Ovary (tissue), 7 donors: ENCODE measurements at regions not wholly inside any gene's neighbourhood (a gene's known extent, or its start where the extent isn't known, plus 50 kb on each side); places are given as distances from the start of the nearest gene placed in this dataset.

Experiments used
- DNase-seq, 5 donors: peaks; one replicate each; pipeline ENCODE4 v3.0.0-alpha.2; 2019 to 2020
- H3K27ac ChIP-seq, 2 donors: fragments of 200-600 bp; one replicate each; pipeline versions ENCODE4 v1.5.1 to v1.8.0; 2019 to 2022
- H3K27me3 ChIP-seq: fragments of 200-600 bp; one replicate; pipeline ENCODE4 v1.8.0; 2022
- H3K36me3 ChIP-seq: fragments of 200-600 bp; sonication (generic); one replicate; pipeline ENCODE4 v1.5.1; 2019
- H3K4me1 ChIP-seq: one replicate; pipeline ENCODE4 v1.8.1; 2013; ENCODE audit warnings: mild to moderate bottlenecking, moderate library complexity; ENCODE audit not compliant: insufficient read depth
- H3K4me3 ChIP-seq: fragments of 200-600 bp; sonication (generic); one replicate; pipeline ENCODE4 v1.5.1; 2017
- H3K9me3 ChIP-seq, 2 donors: fragments of 200-600 bp in 1 of 2; sonication (generic) in 1 of 2; one replicate each; pipeline versions ENCODE4 v1.5.1 to v1.8.1; 2013 to 2019; ENCODE audit warnings: mild to moderate bottlenecking in 1 of 2, moderate library complexity in 1 of 2
- CTCF ChIP-seq, 3 donors: fragments of 450-650 bp in 2 of 3; fragments of 200-600 bp in 1 of 3; IDR thresholded peaks; one replicate each; pipeline versions ENCODE4 v1.5.1 to v1.8.0; 2016 to 2022; ENCODE audit warnings: antibody characterized with exemption in 3 of 3, mild to moderate bottlenecking in 1 of 3
- EP300 ChIP-seq: sonication (generic); formaldehyde crosslinking; IDR thresholded peaks from one replicate; pipeline ENCODE4 v1.6.1; 2017; ENCODE audit warnings: antibody characterized with exemption
- POLR2A ChIP-seq: fragments of 450-650 bp; IDR thresholded peaks from one replicate; pipeline ENCODE4 v1.6.1; 2017; ENCODE audit warnings: antibody characterized with exemption, mild to moderate bottlenecking, moderate library complexity
- WGBS, 3 donors: extraction: QIAGEN DNeasy Blood & Tissue Kit in 1 of 3; methylation state at CpG; one replicate each; pipeline versions ENCODE4 v1.1.5 to v1.1.7; 2013 to 2017; 5-methylcytosine and 5-hydroxymethylcytosine counted together
- intact Hi-C, 4 donors: fragments of 100-400 bp; cut with DNase I; formaldehyde crosslinking; loops; one replicate each; pipeline versions ENCODE4 v1.11.0 to v1.15.1; 2022 to 2023
- donor health status: DM: no; HTN: no; CAD: no; lungs with moderate emphysema.
- donor health status: DM: no; HTN: no; CAD: no.
- donor health status: Bipolar disorder and iron deficiency.
- donor health status: DM: no; HTN: no; CAD: no.
- donor health status: DM: yes; HTN: yes; CAD: no.

GRCh38 chr4:81746773-81747172 is 275.1 kb upstream of the RASGEF1B start:
- intact Hi-C loops, result no loop called here
- WGBS, 3 donors, result 90 to 97% (median 91%) methylated on average over 1 of the region's 1 CpG
- Histone ChIP-seq H3K4me1 (no peaks in the 10 kb centered on the region), H3K27ac (no peak overlapping the region), H3K36me3 (no peaks in the 10 kb centered on the region), H3K9me3 (no peaks in the 10 kb centered on the region), H3K4me3 (no peak overlapping the region), H3K27me3 (no peaks in the 10 kb centered on the region)
- no peak for DNase-seq
- TF ChIP-seq POLR2A (no peak), EP300 (no peak), CTCF (IDR thresholded peaks at IDR 0.05) (no peak)

GRCh38 chr4:81746071-81746470 is 274.4 kb upstream of the RASGEF1B start:
- no peaks in the 10 kb centered on the region for H3K36me3 ChIP-seq
- intact Hi-C loops, result no loop called here
- H3K27me3 ChIP-seq, result no peaks in the 10 kb centered on the region
- no peaks in the 10 kb centered on the region for H3K9me3 ChIP-seq
- WGBS, 3 donors, result 70 to 89% (median 79%) methylated on average over 2 of the region's 2 CpGs
- H3K27ac ChIP-seq, result no peak overlapping the region
- H3K4me3 ChIP-seq, result no peak overlapping the region
- TF ChIP-seq CTCF (IDR thresholded peaks at IDR 0.05) (no peak), POLR2A (no peak), EP300 (no peak)
- no peaks in the 10 kb centered on the region for H3K4me1 ChIP-seq
- no peak for DNase-seq

GRCh38 chr4:81745050-81745449 is 273.3 kb upstream of the RASGEF1B start:
- intact Hi-C loops, result no loop called here
- Histone ChIP-seq H3K36me3 (no peaks in the 10 kb centered on the region), H3K4me1 (no peaks in the 10 kb centered on the region)

GRCh38 chr4:81743731-81744435 is 272.2 kb upstream of the RASGEF1B start:
- TF ChIP-seq EP300 (no peak), CTCF (IDR thresholded peaks at IDR 0.05) (no peak), POLR2A (no peak)
- no peak overlapping the region for H3K27ac ChIP-seq
- H3K27me3 ChIP-seq, result no peaks in the 10 kb centered on the region
- no peaks in the 10 kb centered on the region for H3K4me1 ChIP-seq
- H3K4me3 ChIP-seq, result no peak overlapping the region
- H3K9me3 ChIP-seq, result no peaks in the 10 kb centered on the region
- DNase-seq, result no peak
- WGBS, 3 donors, result 52 to 70% (median 63%) methylated on average over 9 of the region's 9 CpGs
- intact Hi-C loops, result no loop called here
- no peaks in the 10 kb centered on the region for H3K36me3 ChIP-seq

More at GRCh38 chr4:81745050-81745449, 273.3 kb upstream of the RASGEF1B start:
- Histone ChIP-seq H3K27me3 (no peaks in the 10 kb centered on the region), H3K27ac (no peak overlapping the region), H3K9me3 (no peaks in the 10 kb centered on the region), H3K4me3 (no peak overlapping the region)
- TF ChIP-seq EP300, result no peak
- no peak for TF ChIP-seq CTCF (IDR thresholded peaks at IDR 0.05)
- no peak for TF ChIP-seq POLR2A
- DNase-seq, result no peak
- WGBS, 3 donors, result 56 to 63% (median 58%) methylated on average over 3 of the region's 3 CpGs
